SK-MEL-5 (cell line): ENCODE measurements at regions not wholly inside any gene's neighbourhood (a gene's known extent, or its start where the extent isn't known, plus 50 kb on each side); places are given as distances from the start of the nearest gene placed in this dataset.

ENCODE experiments used
- DNase-seq: peaks from one replicate; pipeline ENCODE4 v3.0.0-alpha.2; 2016; ENCODE audit warnings: low read depth, low spot score
- in situ Hi-C: cut with HindIII; loops from 2 replicates; pipeline ENCODE4 v1.10.0; 2016; ENCODE audit warnings: low sequenced_read_pairs, high pct_unique_total_duplicates, low pct_unique_long_range_greater_than_20kb

DNA sequence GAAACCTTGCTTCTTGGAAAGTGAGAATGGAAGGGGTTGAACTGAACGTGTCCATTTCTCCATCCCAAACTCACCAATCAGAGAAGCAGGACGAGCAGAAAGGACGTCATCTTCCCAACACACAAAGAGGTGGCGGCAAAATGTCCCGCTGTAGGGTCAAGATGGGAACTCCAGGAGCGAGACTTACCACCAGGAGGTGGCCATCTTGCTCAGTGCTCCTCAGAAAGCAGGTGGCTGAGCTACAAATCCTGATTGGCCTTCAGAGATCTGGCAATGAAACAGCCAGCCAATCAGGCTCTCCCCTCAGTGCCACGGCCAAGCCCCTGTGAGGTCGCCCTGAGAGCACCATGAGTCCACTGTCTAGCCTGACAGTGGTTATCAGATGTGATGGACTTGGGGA is 259.0 kb downstream of the NDUFS4 start:
- DNase-seq, result peak; percentile 32
- in situ Hi-C loops, result no loop called here

DNA sequence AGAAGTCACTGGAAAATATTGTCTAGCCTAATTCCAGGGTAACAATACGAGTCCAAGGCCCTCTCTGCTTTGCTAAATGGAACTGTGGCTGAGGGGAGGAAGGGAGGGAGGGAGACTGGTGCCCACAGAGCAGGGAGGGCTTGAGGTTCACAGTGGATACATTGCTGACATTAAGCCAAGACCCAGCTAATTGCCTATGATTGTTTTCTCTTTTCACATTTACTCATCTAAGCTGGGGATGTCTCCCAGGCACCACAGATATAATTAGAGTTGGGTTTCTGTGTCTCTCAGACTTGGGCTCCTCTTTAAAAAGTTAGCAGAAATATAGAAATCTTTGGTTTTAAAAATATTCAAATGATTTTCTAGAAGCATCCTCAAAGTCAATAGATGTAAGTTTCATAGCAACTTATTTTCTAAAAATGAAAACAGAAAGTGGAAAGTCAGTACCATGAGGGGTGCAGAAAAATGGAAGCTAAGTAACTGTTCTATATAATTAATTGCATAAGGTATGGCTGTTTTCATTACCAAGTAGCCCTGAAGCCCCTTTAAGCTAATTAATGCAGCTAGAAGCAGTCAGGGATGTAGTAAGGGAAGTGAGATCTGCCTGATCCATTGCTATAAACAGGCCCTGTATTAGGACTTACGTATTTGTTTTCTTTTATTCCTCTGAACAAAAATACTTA is 259.8 kb downstream of the NDUFS4 start:
- no peak for DNase-seq
- in situ Hi-C loops, result no loop called here

DNA sequence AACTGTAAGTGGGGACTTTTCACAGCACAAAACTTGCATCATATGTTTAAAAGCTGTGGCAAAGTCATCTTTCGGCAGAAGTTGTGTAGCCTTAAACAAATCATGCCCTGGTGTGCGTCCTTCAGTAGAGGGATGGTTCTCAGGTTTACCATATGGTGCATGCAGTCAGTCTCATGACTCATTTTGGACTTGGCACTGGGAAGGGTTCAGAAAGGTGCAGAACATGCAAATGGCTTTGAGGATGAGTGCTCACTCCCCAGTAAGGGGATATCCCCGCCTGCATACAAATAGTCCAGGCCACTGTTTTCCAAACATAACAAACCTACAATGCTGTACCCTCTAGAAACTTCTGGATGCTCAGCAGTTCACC is 260.3 kb downstream of the NDUFS4 start:
- in situ Hi-C loops, result no loop called here
- no peak for DNase-seq

DNA sequence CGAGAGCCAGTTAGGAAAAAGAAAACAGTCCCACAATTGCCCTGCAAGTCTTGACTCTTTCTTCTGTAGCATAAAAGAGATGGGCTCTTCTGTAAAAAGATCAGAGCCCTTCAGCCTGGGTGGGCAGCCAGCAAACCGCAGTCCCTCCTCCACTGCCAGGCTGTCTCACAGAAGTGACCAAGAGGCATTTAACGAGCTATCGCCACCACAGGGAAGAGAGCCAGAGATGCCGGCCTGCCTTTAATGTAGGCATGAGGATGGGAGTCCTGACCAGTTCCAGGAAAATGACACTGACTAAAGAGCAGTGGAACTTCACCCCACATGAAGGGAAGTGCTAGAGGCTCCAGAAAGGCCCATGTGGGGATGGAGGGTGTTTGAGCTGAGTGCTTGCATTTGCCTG is 264.6 kb downstream of the NDUFS4 start:
- DNase-seq, result no peak
- in situ Hi-C loops, result no loop called here

DNA sequence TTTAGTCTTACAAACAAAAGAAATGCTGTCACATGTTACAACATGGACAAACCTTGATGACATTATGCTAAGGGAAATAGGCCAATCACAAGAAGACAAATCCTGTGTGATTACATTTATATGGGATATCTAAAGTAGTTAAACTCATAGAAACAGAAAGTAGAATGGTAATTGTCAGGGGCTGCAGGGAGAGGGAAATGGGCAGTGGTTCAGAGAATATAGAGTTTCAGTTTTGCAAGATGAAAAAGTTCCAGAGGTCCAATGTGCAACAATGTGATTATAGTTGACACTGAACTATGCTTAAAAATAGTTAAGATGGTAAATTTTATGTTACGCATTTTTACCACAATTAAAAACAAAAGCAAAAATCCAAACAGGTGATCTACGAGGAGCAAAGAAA is 265.5 kb downstream of the NDUFS4 start:
- DNase-seq, result no peak
- in situ Hi-C loops, result no loop called here

DNA sequence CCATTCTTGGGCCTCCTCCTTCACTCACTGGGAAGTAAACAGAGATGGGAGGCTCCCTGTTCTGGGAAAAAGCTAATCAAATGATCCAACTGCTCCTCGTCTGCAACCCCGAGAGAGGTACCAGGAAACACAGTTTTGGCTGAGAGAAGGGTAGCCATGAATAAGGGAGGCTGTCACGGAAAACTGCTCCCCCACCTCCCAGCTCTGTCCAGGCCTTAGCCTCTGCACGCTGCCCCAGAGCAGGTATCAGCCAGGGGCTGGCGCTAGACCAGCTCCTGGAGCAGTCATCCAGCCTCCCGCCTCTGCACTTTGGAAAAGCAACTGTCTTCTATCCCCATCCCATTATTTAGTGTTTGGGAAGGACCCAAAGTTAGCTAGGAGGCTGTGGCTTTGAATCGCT is 266.1 kb downstream of the NDUFS4 start:
- no peak for DNase-seq
- in situ Hi-C loops, result no loop called here

DNA sequence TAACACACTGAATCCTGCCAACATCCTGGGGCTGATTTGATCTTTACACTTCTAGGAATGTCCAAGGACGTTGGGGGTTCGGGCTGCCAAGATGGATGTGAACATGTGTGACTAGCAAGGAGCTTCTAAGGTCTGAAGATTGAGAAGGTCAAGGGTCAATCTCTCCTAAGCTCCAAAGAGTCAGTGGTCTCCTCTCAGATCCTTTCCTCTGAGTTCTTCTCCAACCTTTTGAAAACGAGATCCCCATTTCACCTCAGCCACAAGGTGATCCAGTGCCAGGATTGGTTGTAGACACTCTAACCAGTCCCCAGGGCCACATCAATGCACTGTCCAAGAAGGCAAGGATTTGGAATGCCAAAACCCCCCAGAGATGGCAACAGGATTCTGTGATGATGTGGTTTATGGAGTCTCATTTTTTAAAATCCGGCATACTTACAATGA is 266.8 kb downstream of the NDUFS4 start:
- DNase-seq, result no peak
- in situ Hi-C loops, result no loop called here

DNA sequence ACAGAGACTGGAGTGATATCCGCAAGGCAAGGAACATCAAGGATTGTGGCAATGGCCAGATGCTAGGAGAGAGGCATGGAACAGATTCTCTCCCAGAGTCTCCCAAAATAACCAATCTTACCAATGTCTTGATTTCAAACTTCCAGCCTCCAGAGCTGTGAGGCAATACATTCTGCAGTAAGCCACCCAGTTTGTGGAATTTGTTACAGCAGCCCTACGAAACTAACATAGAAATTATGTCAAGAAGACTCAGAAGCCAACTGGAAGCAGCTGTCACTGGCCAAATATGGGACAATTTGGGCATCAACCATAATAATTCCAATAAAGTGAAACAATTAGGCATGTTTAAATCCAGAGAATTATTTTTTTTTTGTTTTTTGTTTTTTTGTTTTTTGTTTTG is 271.1 kb downstream of the NDUFS4 start:
- in situ Hi-C loops, result no loop called here
- no peak for DNase-seq
